Activated CD4-positive, alpha-beta T cell treated with anti-CD3 and anti-CD28 coated beads, Interleukin-2, Interleukin-4, amounts not matched to agents 100 ng/mL and 50 ng/mL, durations not matched to agents 16 hours and 8 hours (primary cell): ENCODE measurements at regions not wholly inside any gene's neighbourhood (a gene's known extent, or its start where the extent isn't known, plus 50 kb on each side); places are given as distances from the start of the nearest gene placed in this dataset.
"Not testable (repeated sequence)": the region's sequence is repeated elsewhere in the genome, so short reads cannot be mapped to it uniquely, and the experiment has no call there.

Source experiments
- DNase-seq: peaks from one replicate; pipeline ENCODE4 v3.0.0-alpha.2; 2020; ENCODE audit warnings: low spot score

- DNase-seq: no peak
Observed at GRCh38 chr7:85316489-85316888, 129.6 kb upstream of the SEMA3D start.

DNA sequence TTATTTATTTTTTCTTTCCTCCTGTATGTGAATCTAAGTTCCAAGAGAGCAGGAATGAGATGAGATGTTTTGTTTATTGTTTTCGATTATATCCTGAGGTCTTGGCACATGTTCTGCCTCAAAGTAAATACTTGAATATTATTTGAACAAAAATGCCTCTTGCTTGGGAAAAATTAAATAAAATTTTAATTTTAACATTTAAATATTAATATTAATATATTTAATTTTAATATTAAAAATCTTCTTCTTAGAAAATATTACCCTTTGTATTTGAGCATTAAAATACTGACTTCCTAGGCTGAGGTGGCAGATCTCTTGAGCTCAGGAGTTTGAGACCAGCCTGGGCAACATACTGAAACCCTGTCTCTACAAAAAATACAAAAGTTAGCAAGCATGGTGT is 123.4 kb upstream of the SEMA3D start:
- no peak for DNase-seq

DNA sequence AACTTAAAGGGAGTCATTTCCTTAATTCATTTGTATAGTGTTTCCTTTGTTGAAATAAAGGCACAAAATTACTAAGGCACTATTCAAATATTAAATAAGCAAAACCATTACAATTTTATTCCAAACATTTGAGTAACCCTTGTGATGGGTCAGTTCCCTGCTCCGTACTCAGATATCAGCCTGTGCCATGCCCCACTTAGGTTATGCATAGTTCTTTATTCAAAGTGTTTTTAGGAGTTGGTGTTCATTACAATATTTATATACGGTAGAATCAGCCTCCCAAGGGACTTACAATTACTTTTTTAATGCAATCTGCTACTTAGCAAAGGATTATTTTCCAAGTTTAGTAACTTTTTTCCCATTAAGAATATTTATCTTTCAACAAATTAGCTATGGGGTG is 119.3 kb upstream of the SEMA3D start:
- DNase-seq: no peak

GRCh38 chr7:85294176-85294575 is 107.3 kb upstream of the SEMA3D start:
- no peak for DNase-seq

GRCh38 chr7:85292908-85293576 is 106.2 kb upstream of the SEMA3D start:
- no peak for DNase-seq

- no peak for DNase-seq
Observed at GRCh38 chr7:85290269-85290668, 103.4 kb upstream of the SEMA3D start.

DNA sequence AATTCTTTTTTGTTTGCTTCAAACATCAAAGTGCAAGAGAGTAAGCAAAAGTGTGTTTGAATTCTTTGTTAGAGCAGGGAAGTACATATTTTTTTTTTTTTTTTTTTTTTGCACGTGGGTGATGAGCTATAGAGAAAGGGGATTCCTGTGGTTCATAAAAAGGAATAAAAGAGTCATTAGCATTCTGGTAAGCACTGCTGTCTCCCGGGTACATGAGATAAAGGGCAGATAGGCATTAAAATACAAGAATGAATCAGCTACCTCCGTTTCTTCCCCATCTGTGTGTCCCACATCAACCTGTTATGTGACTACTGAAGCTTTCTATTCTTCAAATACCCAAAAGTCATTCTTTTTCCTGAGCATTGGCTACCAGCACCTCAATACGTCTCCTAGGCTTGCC is 102.4 kb upstream of the SEMA3D start:
- no peak for DNase-seq

DNA sequence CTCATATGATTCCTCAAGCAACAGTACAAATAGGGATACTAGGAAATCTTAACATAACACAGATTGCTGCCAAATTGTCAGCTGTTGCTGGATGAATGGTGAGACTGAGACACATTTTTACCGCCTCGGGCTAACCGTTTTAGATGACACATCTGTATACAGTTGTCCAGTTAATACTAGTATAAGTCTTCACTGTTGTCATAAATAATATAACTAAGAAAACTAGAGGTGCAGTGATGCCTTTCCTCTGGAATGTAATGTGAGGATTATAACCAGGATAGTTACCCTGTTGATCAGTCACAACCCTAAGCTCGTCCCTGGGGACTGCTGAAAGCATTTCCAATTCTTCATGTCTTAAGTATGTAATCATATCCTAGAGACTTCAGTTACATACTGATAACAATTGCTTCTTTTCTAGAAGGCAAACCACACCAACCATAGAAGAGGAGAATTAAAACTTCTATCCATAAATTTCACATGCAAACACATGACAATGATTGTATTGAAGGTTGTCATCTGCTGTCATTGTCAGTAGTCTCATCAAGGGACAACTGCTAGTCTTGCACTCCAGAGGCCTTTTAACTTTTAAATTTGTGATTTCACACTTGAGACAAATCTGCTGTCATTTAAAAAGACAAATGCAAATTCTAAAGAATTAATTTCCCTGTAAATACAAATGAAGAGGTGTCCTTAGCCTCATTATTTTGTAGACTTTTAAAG is 100.4 kb upstream of the SEMA3D start:
- no peak for DNase-seq

- DNase-seq: no peak
Observed at GRCh38 chr7:85286446-85286845, 99.6 kb upstream of the SEMA3D start.

- no peak for DNase-seq
Observed at GRCh38 chr7:85285527-85285926, 98.7 kb upstream of the SEMA3D start.

- DNase-seq: no peak
Observed at GRCh38 chr7:85275204-85275603, 88.3 kb upstream of the SEMA3D start.

DNA sequence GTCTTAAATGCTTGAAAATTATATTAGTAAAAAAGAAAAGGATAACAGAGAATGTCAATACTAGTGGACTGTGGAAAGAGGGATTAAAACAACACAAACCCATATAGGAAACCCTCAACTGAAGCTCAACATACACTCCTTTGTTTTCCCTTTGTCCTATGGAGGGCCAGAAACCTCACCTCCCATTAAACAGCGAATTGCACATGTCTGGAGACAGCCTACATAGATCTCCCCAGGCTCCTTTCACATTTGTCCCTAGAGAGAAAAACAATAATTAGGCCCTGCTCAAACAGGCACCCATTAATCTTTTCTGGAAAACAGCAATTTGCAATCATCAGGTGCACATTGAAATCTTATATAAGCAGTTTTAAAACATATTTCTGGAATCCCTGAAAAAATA is 87.6 kb upstream of the SEMA3D start:
- DNase-seq: no peak

GRCh38 chr7:85262891-85263290 is 76.0 kb upstream of the SEMA3D start:
- DNase-seq: no peak

- DNase-seq: no peak
Observed at GRCh38 chr7:85261336-85261735, 74.5 kb upstream of the SEMA3D start.

DNA sequence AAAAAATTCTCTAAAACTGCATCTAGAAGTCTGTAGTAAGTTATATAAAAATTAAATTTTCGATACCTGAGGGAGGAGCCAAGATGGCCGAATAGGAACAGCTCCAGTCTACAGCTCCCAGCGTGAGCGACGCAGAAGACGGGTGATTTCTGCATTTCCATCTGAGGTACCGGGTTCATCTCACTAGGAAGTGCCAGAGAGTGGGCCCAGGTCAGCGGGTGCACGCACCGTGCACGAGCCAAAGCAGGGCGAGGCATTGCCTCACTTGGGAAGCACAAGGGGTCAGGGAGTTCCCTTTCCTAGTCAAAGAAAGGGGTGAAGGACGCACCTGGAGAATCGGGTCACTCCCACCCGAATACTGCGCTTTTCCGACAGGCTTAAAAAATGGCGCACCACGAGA is 62.9 kb upstream of the SEMA3D start:
- DNase-seq: not testable (repeated sequence)

DNA sequence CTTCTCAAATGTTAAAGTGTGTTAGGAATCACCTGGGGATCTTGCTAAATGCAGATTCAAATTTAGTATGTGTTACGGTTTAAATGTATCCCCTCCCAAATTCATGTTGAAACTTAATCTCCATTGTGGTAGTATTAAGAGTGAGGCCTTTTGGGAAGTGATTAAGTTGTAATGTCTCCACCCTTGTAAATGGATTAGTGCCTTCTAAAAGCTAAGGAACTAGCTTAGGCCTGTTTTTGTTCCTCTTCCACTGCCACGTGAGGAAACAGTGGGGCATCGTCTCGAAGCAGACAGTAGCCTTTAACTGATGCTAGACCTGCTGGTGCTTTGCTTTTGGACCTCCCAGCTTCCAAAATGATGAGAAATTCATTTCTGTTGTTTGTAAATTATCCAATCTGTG is 52.3 kb upstream of the SEMA3D start:
- no peak for DNase-seq

GRCh38 chr7:85237721-85238120 is 50.9 kb upstream of the SEMA3D start:
- DNase-seq: no peak
